AG04450 (cell line): ENCODE measurements at regions not wholly inside any gene's neighbourhood (a gene's known extent, or its start where the extent isn't known, plus 50 kb on each side); places are given as distances from the start of the nearest gene placed in this dataset.

Experiments
- CTCF ChIA-PET: fragments of 300-600, 350-600 bp; formaldehyde crosslinking; extraction: SDS; loops from one replicate; lab custom pipeline; 2022; ENCODE audit warnings: antibody characterized with exemption, inconsistent platforms; lab: Charles Lee
- POLR2A ChIA-PET: fragments of 350-600 bp; formaldehyde crosslinking; extraction: SDS; loops from one replicate; lab custom pipeline; 2021; ENCODE audit warnings: antibody characterized with exemption, inconsistent platforms; lab: Yijun Ruan, JAX
- DNase-seq: peaks from one replicate; pipeline ENCODE4 v3.0.0-alpha.2; 2011; ENCODE audit warnings: low read depth, low spot score
- H3K27ac ChIP-seq: one replicate; pipeline ENCODE4 v1.5.1; 2012; ENCODE audit warnings: low read depth, low read length, control low read depth
- H3K27me3 ChIP-seq: one replicate; pipeline ENCODE4 v1.6.0; 2012; ENCODE audit warnings: low read length; ENCODE audit not compliant: control insufficient read depth, insufficient read depth
- H3K4me3 ChIP-seq: 2 replicates; pipeline ENCODE4 v1.5.1; 2011; ENCODE audit warnings: mild to moderate bottlenecking, low read depth, low read length, control low read depth
- H3K9me3 ChIP-seq: 2 replicates; pipeline ENCODE4 v1.5.1; 2012; ENCODE audit warnings: low read length; ENCODE audit not compliant: control insufficient read depth, insufficient read depth
- TF ChIP-seq, protein P1 (sequence below): IDR thresholded peaks from 2 replicates; pipeline ENCODE4 v1.5.1; 2011; ENCODE audit warnings: low read depth, low read length, control low read depth, inconsistent platforms

DNA sequence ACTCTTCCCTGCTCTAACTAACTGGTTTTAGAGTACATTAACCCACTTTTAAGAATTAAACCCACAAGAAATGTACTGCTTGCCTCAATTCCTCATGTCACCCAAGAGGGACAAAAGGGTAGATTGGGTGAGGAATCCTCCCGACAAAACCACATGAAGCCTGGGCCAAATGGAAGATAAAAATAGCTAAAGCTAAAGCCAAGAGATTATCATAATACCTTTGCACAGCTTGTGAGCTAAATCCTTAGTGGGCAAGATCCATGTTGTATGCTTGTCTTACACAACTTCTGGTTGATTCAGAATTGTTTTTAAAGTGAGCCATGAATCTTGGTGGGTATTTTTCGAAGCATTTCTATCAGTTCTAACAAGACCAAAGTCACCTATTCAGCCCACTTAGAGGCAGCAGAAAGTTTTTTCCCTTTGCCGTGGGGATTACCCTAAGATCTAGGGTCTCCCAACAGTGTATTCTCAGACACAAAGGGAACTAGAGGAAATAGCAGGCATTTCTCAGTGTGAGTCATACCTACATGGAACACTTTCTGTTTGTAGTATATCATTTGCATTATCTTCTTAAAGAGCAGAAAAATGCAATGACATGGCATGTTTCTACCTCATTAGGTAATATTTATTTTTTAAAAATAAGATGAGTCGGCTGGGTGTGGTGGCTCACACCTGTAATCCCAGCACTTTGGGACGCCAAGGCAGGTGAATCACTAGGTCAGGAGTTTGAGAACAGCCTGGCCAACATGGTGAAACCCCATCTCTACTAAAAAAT lies 616.6 kb downstream of the KCNH5 start:
- TF ChIP-seq, protein P1, sequence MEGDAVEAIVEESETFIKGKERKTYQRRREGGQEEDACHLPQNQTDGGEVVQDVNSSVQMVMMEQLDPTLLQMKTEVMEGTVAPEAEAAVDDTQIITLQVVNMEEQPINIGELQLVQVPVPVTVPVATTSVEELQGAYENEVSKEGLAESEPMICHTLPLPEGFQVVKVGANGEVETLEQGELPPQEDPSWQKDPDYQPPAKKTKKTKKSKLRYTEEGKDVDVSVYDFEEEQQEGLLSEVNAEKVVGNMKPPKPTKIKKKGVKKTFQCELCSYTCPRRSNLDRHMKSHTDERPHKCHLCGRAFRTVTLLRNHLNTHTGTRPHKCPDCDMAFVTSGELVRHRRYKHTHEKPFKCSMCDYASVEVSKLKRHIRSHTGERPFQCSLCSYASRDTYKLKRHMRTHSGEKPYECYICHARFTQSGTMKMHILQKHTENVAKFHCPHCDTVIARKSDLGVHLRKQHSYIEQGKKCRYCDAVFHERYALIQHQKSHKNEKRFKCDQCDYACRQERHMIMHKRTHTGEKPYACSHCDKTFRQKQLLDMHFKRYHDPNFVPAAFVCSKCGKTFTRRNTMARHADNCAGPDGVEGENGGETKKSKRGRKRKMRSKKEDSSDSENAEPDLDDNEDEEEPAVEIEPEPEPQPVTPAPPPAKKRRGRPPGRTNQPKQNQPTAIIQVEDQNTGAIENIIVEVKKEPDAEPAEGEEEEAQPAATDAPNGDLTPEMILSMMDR = no peak
- POLR2A ChIA-PET = no interaction called here
- peaks cover 7% of the 10 kb centered on the region; the same call in 1 of the 2 replicates for H3K9me3 ChIP-seq
- H3K27me3 ChIP-seq = no peaks in the 10 kb centered on the region
- no peak for DNase-seq
- H3K27ac ChIP-seq = peak overlapping the region; percentile 49
- no peak overlapping the region for H3K4me3 ChIP-seq
- CTCF ChIA-PET = no interaction called here

DNA sequence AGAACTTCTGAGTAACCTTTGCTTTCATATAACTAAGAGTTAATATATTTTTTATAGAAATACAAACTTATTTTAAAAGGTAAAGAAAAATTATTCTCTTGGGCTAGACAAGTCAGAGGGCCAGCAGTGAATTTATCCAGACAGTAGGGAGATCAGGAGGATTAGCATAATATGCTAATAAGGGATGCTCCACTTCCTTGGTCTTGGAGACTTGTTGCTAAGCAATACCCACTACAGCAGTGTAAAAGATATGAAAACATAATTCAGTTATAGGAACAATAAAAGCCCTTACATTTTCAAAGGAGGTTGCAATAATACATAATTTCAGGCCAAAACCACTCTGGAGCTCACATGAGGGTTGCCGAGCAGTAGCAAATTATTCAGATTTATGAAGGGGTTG lies 615.6 kb downstream of the KCNH5 start:
- H3K27ac ChIP-seq = no peak overlapping the region
- TF ChIP-seq, protein P1 = no peak
- peaks cover 12% of the 10 kb centered on the region; the same call in 1 of the 2 replicates for H3K9me3 ChIP-seq
- no peaks in the 10 kb centered on the region for H3K27me3 ChIP-seq
- POLR2A ChIA-PET = no interaction called here
- CTCF ChIA-PET = interaction anchor here (0.5 kb wide), 1 partner anchor 10 kb away, joined by 3 read pairs; no protein-coding TSS in a partner anchor
- H3K4me3 ChIP-seq = no peak overlapping the region
- no peak for DNase-seq

DNA sequence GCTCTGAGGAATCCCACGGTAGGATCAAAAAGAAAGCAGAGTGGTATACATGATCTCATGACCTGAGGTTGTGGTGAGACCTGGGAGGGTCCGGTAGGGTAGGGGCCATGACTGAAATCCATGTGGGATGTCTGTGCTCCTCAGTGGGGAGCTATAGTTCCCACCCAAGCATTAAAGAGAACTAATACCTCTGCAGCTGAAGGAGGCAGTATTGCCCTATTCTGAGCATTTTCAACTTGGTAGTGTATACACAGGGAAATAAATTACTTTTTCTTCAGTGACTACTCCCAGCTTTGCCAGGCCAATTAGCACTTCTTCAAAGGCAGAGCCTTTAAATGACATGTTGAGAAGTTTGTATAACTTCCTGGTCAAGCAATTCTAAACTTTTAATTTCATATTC lies 613.8 kb downstream of the KCNH5 start:
- TF ChIP-seq, protein P1 = no peak
- CTCF ChIA-PET = no interaction called here

DNA sequence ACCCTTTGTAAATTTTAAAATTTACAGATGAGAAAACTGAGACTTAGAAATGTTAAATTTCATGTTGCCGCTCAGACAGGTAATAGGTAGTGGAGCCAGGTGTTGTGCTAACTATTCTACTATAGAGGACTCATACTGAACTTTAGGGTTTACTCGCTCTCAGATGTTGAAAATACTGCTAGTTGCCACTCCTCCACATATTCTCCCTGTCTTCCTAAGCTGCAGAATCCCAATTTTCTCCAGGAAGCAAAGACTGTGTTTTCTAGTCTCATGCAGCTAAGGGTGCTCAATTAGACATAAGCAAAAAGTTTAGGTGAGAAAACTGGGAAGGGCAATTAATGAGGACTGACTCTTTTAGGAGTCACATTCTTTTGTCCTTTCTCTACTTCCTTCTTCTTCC lies 612.3 kb downstream of the KCNH5 start:
- CTCF ChIA-PET = no interaction called here
- POLR2A ChIA-PET = no interaction called here
- TF ChIP-seq, protein P1 = no peak
- H3K27ac ChIP-seq = no peak overlapping the region
- DNase-seq = no peak
- no peak overlapping the region for H3K4me3 ChIP-seq
- H3K9me3 ChIP-seq = peaks cover 14% of the 10 kb centered on the region; the same call in 1 of the 2 replicates
- no peaks in the 10 kb centered on the region for H3K27me3 ChIP-seq

More for the DNA sequence above, 613.8 kb downstream of the KCNH5 start:
- H3K4me3 ChIP-seq = no peak overlapping the region
- H3K9me3 ChIP-seq = peaks cover 14% of the 10 kb centered on the region; the same call in 1 of the 2 replicates
- DNase-seq = no peak
- POLR2A ChIA-PET = no interaction called here
- H3K27me3 ChIP-seq = no peaks in the 10 kb centered on the region
- no peak overlapping the region for H3K27ac ChIP-seq

DNA sequence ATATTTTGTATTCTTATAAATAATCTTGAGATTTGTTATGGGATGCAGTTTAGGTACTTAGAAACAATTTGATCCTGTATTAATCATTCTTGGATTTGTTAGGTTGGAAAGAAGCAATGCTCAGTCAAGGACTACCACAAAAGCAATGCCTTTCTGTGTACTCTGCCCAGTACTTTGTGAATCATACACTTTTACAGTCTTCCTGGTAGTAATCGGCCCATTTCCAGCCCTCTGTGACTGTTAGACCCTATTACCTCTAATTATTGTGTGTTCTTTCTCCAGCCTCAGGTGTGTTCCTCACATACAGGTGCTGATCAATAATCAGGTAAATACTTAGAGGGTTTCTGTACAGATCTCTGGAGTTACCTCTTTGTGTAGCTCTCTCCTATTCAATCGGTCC lies 609.0 kb downstream of the KCNH5 start:
- POLR2A ChIA-PET = no interaction called here
- no peak overlapping the region for H3K27ac ChIP-seq
- CTCF ChIA-PET = no interaction called here
- TF ChIP-seq, protein P1 = no peak
- H3K27me3 ChIP-seq = no peaks in the 10 kb centered on the region
- H3K4me3 ChIP-seq = no peak overlapping the region
- no peak for DNase-seq
- peaks cover 24% of the 10 kb centered on the region; the same call in 1 of the 2 replicates for H3K9me3 ChIP-seq
